SKM-1 treated with dmso at 0.1 percent for 144 hours (cell line): ENCODE measurements at regions not wholly inside any gene's neighbourhood (a gene's known extent, or its start where the extent isn't known, plus 50 kb on each side); places are given as distances from the start of the nearest gene placed in this dataset.
"Not testable (repeated sequence)": the region's sequence is repeated elsewhere in the genome, so short reads cannot be mapped to it uniquely, and the experiment has no call there.

Experiments
- DNase-seq: peaks from one replicate; lab custom pipeline; 2025; ENCODE audit not compliant: unreplicated experiment; lab: John Stamatoyannopoulos, UW

DNA sequence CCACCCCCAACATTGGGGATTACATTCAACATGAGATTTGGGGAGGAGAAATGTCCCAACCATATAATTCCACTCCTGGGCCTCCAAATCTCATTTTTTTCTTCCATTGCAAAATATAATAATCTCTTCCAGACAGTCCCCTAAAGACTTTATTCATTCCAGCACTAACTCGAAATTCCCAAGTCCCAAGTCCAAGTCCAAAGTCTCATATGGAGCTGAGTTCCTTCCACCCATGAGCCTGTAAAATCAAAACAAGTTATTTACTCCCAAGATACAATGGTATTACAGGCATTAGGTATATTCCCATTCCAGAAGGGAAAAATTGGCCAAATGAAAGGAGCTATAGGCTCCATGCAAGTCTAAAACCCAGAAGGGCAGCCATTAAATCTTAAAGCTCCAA lies 56.7 kb downstream of the P2RY1 start:
- DNase-seq, result no peak

GRCh38 chr3:152892446-152892845 lies 57.5 kb downstream of the P2RY1 start:
- no peak for DNase-seq

DNA sequence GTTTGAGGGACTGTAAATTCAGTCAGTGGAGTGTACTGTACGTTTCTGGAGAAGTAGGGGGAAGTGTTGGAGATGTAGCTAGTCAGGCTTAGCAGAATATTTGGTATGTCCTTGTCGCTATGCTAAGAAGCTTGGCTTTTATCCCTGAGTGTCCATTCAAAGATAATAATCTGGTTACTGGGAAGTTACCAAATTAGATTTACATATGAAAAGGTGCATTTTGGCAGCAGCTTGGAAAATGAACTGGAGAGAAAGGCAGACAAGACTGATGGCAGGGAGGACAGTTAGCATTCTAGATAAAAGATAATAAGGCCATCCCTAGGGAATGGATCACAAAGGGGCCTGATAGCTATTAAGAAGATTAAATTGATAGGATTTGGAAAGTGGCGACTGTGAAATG lies 58.7 kb downstream of the P2RY1 start:
- DNase-seq, result no peak

- no peak for DNase-seq
Measured at GRCh38 chr3:152899306-152899705, 64.4 kb downstream of the P2RY1 start.

- peak; percentile 11 for DNase-seq
Measured at GRCh38 chr3:152902141-152902669, 67.3 kb downstream of the P2RY1 start.

GRCh38 chr3:152905631-152906030 lies 70.7 kb downstream of the P2RY1 start:
- no peak for DNase-seq

DNA sequence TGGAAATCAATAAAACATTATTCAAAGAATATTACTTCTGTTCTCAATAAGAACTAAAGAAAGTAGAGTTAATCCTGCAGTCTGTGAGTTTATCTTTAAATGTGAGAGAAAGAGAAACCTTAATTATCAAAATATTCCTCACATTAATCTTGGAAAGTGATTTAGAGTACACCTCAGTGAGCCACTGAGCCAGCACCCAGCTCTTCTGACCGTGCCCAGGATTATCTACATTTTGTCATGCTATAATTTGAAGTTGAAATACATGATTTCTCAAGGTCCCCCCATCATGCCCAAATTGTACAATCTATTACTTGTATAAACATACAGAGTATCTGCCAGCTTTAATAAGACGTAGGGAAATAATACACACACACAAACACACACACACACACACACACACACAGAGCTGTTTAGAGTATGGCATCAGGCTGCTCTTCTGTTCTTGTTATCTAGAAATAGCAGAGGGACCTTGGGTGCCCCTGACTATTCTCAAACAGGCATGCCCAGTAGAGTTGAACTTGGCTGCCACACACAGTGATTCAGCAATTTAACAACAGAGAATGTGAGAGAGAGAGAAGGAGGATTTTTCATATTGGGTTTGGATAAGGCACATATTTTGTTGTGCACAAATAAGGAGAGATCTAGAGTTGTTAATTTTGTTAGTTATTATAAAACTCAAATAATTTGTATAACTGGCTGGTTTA lies 74.4 kb downstream of the P2RY1 start:
- DNase-seq, result no peak

DNA sequence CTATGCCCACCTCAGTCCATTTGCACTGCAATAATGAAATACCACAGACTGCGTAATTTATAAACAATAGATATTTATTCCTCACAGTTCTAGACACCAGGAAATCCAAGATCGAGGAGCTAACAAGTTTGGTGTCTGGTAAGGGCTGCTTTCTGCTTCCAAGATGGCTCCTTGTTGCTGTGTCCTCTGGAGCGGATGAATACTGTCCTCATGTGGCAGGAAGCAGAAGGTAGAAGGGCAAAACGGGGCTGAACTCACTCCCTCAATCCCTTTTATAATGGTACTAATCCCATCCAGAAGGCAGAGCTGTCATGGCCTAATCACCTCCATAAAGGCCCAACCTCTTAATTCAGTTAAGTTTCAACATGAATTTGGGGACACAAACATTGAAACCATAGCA lies 75.3 kb downstream of the P2RY1 start:
- no peak for DNase-seq

DNA sequence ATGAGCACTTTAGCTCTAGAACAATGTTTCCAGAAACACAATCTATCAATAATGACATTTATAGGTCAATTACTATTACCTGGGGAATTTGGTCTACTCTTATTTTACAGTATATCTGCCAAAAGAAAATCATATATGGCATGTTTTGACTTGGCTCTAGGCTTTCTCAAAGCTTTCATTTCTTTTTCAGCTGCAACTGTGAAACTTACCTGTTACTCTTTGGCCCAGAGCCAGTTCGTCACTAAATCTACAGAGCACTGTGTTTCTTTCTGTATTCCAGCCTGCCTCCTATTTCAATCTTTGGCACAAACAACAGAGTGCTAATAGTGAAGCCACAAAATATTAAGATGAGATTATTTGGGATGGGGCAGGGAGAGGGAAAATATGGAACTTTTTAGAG lies 76.0 kb downstream of the P2RY1 start:
- DNase-seq, result no peak

GRCh38 chr3:152914743-152915142 lies 79.8 kb downstream of the P2RY1 start:
- not testable (repeated sequence) for DNase-seq

DNA sequence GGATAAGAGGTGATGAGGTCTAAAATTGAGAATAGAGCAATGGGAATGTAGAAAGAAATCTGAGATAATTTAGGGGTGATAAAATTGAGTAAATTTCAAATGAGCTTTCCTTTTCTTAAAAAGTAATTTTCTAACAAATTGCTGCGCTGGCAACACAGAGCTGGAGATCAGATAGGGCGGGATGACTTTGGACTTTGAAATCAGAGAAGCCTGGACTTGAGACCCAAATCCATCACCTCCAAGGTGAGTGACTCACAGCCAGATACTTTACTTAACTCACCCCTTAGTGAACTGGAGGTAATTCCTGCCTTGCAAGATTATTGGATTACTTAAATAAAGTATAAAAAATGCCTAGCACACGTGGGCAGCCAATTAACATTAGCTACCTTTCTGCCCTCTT lies 80.8 kb downstream of the P2RY1 start:
- no peak for DNase-seq

DNA sequence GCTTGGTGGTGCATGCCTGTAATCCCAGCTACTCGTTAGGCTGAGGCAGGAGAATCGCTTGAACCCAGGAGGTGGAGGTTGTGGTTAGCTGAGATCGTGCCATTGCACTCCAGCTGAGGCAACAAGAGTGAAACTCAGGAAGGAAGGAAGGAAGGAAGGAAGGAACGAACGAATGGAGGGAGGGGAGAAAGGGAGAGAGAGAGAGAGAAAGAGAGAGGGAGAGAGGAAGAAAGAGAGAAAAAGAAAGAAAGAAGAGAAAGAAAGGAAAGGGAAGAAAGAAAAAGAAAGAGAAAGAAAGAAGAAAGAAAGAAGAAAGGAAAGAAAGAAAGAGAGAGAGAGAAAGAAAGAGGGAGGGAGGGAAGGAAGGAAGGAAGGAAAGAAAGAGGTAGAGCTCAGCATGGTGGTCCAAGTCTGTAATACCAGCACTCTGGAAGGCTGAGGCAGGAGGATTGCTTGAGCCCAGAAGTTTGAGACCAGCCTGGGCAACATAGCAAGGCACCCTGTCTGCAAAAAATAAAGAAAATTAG lies 81.9 kb downstream of the P2RY1 start:
- DNase-seq, result no peak

DNA sequence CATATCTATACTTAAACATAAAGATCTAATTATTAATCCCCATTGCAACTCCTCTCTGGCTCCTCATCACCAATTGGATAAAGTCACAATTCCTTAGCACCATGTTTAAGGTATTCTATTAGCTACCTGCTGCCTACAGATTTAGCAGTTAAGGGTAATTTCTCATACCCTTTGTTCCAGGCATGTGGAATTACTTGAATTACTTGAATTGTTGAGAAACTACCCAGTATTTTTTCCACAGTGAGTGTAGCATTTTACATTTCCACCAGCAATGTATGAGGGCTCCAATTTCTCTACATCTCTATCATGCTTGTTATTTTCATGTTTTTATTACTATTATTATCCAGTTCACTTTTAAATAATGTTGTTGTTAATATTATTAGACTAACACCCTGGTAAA lies 86.4 kb downstream of the P2RY1 start:
- DNase-seq, result no peak

DNA sequence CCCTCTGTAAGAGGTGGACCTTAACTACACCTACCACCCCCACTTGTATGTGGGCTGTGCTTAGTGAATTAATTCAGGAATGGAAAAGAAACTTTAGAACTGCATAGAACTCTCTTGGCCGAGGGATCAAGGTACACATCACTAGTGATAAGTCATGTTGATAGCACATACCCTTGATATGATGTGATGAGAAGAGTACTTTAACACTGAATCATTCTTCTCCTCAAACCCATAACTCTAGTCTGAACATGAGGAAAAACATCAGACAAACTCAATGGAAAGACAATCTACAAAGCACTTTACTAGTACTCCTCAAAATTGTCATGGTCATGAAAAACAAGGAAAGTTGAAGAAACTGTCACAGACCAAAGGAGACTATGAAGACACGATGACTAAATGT lies 87.6 kb downstream of the P2RY1 start:
- DNase-seq, result no peak

DNA sequence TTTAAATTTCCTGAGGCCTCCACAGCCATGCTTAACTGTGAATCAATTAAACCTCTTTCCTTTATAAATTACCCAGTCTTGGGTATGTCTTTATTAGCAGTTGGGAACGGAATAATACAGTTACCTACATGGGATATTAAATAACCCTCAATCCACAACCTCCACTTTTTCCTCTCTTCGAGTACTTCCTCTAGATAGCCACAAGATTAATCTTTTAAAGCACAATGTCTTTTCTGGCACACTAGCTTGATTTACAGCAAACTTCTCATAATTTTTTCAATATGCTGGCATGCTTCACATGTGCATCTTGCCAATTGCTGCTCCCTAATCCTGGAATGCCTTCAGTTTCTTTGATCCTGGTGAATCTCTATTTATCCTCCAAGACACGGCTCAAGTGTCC lies 92.2 kb downstream of the P2RY1 start:
- DNase-seq, result no peak

DNA sequence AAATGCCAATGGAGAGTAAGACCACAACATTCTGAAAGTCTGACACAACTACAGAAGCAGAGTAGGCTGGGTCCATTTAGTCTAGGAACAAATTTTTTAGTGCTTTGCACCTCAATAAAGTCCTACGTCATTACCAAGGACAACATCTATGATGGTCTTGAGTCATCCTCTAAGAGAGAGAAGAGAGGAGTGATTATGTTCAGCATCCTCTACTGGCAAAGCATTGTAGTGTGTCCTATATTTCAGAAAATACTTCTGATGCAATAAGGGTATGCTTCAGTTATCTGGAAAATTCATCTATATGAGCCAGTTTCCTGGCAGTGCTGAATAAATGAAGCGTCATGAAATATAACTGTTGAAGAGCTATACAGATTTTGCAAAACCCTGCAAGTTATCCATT lies 95.6 kb downstream of the P2RY1 start:
- DNase-seq, result no peak

GRCh38 chr3:152937234-152937633 lies 102.3 kb downstream of the P2RY1 start:
- DNase-seq, result no peak

DNA sequence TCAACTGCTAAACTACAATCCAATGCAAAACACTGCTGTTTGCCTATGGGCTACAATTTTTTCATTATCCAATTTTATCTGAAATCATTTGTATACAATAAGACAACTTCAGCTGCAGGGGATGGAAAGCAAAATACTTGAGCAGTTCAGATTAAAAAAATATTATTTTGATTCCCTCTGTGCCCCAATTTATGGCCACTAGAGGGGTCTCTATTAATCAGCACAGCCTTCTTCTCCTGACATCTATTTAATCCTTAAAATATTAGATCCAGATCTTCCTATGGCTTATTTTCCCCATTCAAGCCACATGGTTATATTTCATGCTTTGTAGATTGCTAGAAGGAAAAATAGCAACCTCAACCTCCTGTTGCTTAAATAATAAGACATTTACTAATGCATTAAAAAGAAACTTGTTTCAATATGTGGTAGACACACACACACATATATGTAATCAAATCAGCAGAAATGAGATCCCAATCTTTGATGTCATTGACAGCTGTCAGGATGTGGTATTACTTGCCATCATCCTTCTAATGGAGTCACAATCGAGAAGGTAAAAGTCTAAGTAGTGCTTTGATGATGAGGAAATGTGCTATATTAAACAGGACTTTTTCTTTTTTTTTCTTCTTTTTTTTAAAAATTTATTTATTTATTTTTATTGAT lies 104.2 kb downstream of the P2RY1 start:
- no peak for DNase-seq

DNA sequence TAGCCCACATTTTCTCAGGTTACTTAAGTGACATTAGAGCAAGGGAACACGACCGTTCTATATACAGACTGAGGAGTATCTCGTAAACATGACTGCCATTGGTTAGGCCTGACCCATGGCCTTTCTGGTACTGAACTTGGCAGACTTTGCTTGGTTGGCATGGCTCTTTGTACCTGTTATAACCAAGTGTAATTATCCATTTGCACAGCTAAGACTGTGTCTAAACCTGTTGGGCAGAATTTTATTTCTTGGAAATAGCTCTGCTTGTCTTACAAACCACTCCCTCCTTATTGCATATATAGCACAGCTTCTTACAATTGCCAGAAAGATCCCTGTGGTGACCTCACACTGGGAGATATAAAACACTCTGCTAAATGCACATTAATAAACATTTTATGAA lies 106.9 kb downstream of the P2RY1 start:
- no peak for DNase-seq

DNA sequence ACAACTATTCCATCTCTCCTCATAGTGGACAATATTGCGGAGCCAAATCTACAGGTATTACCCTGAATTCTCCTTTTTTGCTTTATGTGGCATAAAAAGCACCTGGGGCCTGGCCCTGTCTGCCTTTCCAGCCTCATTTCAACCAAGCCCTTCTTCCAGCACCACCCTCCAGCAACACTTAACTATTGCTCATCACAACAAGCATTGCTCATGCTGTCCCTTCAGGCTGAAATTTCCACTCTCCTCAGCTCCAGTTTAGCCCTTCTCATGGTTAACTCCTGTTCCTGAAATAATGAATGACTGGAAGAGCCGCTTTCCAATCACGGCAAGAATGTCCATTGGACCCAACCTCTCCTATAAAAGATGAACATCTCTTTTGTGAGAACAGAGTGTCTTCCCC lies 107.4 kb downstream of the P2RY1 start:
- DNase-seq, result no peak

GRCh38 chr3:152943645-152944044 lies 108.7 kb downstream of the P2RY1 start:
- DNase-seq, result no peak

- no peak for DNase-seq
Measured at GRCh38 chr3:152944671-152945070, 109.7 kb downstream of the P2RY1 start.
